NT2/D1 (cell line): ENCODE measurements at regions not wholly inside any gene's neighbourhood (a gene's known extent, or its start where the extent isn't known, plus 50 kb on each side); places are given as distances from the start of the nearest gene placed in this dataset.
"Not testable (repeated sequence)": the region's sequence is repeated elsewhere in the genome, so short reads cannot be mapped to it uniquely, and the experiment has no call there.

ENCODE experiments used
- SUZ12 ChIP-seq: IDR thresholded peaks from 2 replicates; pipeline ENCODE4 v1.6.1; 2011; ENCODE audit not compliant: insufficient read length, insufficient read depth; ENCODE audit errors: extremely low read depth
- YY1 ChIP-seq: IDR thresholded peaks from 2 replicates; pipeline ENCODE4 v1.6.1; 2011; ENCODE audit not compliant: insufficient read length, insufficient read depth
- ZNF274 ChIP-seq: IDR thresholded peaks from 2 replicates; pipeline ENCODE4 v1.6.1; 2011; ENCODE audit warnings: mild to moderate bottlenecking, low read depth, low read length

DNA sequence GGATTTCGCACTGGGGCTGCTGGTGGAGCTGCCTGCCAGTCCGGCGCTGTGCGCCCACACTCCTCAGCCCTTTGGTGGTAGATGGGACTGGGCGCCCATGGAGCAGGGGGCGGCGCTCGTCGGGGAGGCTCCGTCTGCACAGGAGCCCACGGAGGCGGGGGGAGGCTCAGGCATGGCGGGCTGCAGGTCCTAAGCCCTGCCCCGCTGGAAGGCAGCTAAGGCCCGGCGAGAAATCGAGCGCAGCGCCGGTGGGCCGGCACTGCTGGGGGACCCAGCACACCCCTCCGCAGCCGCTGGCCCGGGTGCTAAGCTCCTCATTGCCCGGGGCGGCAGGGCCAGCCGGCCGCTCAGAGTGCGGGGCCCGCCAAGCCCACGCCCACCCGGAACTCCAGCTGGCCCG is 370.9 kb downstream of the TEX13C start:
- TF ChIP-seq SUZ12, YY1, ZNF274: not testable (repeated sequence)
